HCT116 (cell line): ENCODE measurements at regions not wholly inside any gene's neighbourhood (a gene's known extent, or its start where the extent isn't known, plus 50 kb on each side); places are given as distances from the start of the nearest gene placed in this dataset.

Experiments
- ATAC-seq: fragments of 200-7000 bp; cut with Tn5 transposase; 2 replicates; pipeline ENCODE4 v1.9.1; 2020; ENCODE audit warnings: mild to moderate bottlenecking, moderate library complexity
- BruUV-seq: library from RNA; stranded (reverse); fragments of 400-500 nt; replicated peaks from 2 replicates; lab custom pipeline; 2021; lab: Mats Ljungman, UMichigan
- CTCF ChIA-PET: fragments of 300-600 bp; sonication (Branson Sonifier 250); formaldehyde crosslinking; loops from one replicate; lab custom pipeline; 2021; ENCODE audit warnings: antibody characterized with exemption; lab: Charles Lee
- POLR2A ChIA-PET: fragments of 300-600, 350-600 bp; sonication (Branson Sonifier 250); formaldehyde crosslinking; loops from one replicate; lab custom pipeline; 2021; ENCODE audit warnings: antibody characterized with exemption; lab: Charles Lee
- RAD21 ChIA-PET, 2 experiments: fragments of 300-600 bp; sonication (Branson Sonifier 250); formaldehyde crosslinking; loops; one replicate each; lab custom pipeline; 2023; ENCODE audit warnings: low total read pairs in 2 of 2; ENCODE audit not compliant: uncharacterized antibody in 2 of 2, unreplicated experiment in 2 of 2, low non-redundant PET in 1 of 2; lab: Charles Lee
- DNase-seq: peaks from one replicate; pipeline ENCODE4 v3.0.0-alpha.2; 2010; ENCODE audit warnings: low read depth, low spot score
- H2AFZ ChIP-seq: fragments of 200-600 bp; shearing (Covaris generic), sonication (generic); 2 replicates; pipeline ENCODE4 v1.6.1; 2017; ENCODE audit warnings: low read depth, mixed run types, mixed read lengths, antibody characterized with exemption, low read length; ENCODE audit not compliant: poor library complexity, severe bottlenecking
- H3K27ac ChIP-seq: 2 replicates; pipeline ENCODE4 v1.5.1; 2012; ENCODE audit warnings: low read depth, low read length
- H3K27me3 ChIP-seq: fragments of 200-600 bp; sonication (generic); 2 replicates; pipeline ENCODE4 v1.6.1; 2016; ENCODE audit warnings: mixed run types, low read length, mixed read lengths; ENCODE audit not compliant: insufficient read depth
- H3K36me3 ChIP-seq, 2 experiments: fragments of 200-500 bp in 1 of 2; fragments of 200-600 bp in 1 of 2; sonication (Bioruptor generic) in 1 of 2; sonication (generic) in 1 of 2; 2 replicates each; pipeline versions ENCODE4 v1.5.1 to v1.6.1; 2014 to 2016; ENCODE audit warnings: low read length in 2 of 2, inconsistent platforms in 1 of 2, mixed read lengths in 1 of 2, mixed run types in 1 of 2; ENCODE audit not compliant: insufficient read depth in 2 of 2, control insufficient read depth in 1 of 2
- H3K4me1 ChIP-seq, 2 experiments: fragments of 200-600 bp in 1 of 2; sonication (generic) in 1 of 2; 2 replicates each; pipeline versions ENCODE4 v1.5.1 to v1.6.1; 2012 to 2017; ENCODE audit warnings: low read length in 2 of 2, inconsistent platforms in 1 of 2, mild to moderate bottlenecking in 1 of 2, mixed read lengths in 1 of 2, mixed run types in 1 of 2, moderate library complexity in 1 of 2; ENCODE audit not compliant: insufficient read depth in 2 of 2, control insufficient read depth in 1 of 2
- H3K4me2 ChIP-seq: fragments of 200-600 bp; sonication (generic); 2 replicates; pipeline ENCODE4 v1.6.1; 2017; ENCODE audit warnings: mixed run types, low read length, mixed read lengths
- H3K4me3 ChIP-seq, 2 experiments: fragments of 200-600 bp in 1 of 2; sonication (generic) in 1 of 2; replicated peaks in 1 of 2; 2 replicates each; pipeline ENCODE4 v1.5.1; 2011 to 2016; ENCODE audit warnings: low read length in 2 of 2, control low read depth in 1 of 2, low read depth in 1 of 2, mild to moderate bottlenecking in 1 of 2, mixed read lengths in 1 of 2, mixed run types in 1 of 2
- H3K79me2 ChIP-seq: fragments of 200-600 bp; sonication (generic); 2 replicates; pipeline ENCODE4 v1.6.1; 2017; ENCODE audit warnings: mild to moderate bottlenecking, mixed run types, low read length, moderate library complexity, mixed read lengths; ENCODE audit not compliant: insufficient read depth
- H3K9ac ChIP-seq: fragments of 200-600 bp; sonication (generic); 2 replicates; pipeline ENCODE4 v1.6.1; 2016; ENCODE audit warnings: low read length, mixed read lengths
- H3K9me2 ChIP-seq: fragments of 200-600 bp; sonication (generic), shearing (Covaris generic); 2 replicates; pipeline ENCODE4 v1.6.1; 2017; ENCODE audit warnings: mixed run types, mild to moderate bottlenecking, moderate library complexity; ENCODE audit not compliant: insufficient read depth
- H3K9me3 ChIP-seq, 2 experiments: fragments of 200-500 bp in 1 of 2; fragments of 200-600 bp in 1 of 2; sonication (Bioruptor generic) in 1 of 2; sonication (generic) in 1 of 2; 2 replicates each; pipeline ENCODE4 v1.6.1; 2014 to 2017; ENCODE audit warnings: low read length in 2 of 2, mixed read lengths in 2 of 2, inconsistent platforms in 1 of 2, low read depth in 1 of 2, mild to moderate bottlenecking in 1 of 2, mixed run types in 1 of 2, moderate library complexity in 1 of 2; ENCODE audit not compliant: control insufficient read depth in 1 of 2, insufficient read depth in 1 of 2
- H4K20me1 ChIP-seq: fragments of 200-600 bp; sonication (generic), shearing (Covaris generic); 2 replicates; pipeline ENCODE4 v1.6.1; 2017; ENCODE audit warnings: mixed run types, mild to moderate bottlenecking, moderate library complexity; ENCODE audit not compliant: insufficient read depth
- CBX3 ChIP-seq: IDR thresholded peaks from 2 replicates; pipeline ENCODE4 v1.6.1; 2012; ENCODE audit warnings: low read depth
- CEBPB ChIP-seq: IDR thresholded peaks from 2 replicates; pipeline ENCODE4 v1.6.1; 2012; ENCODE audit warnings: low read depth
- EGR1 ChIP-seq: IDR thresholded peaks from 2 replicates; pipeline ENCODE4 v1.6.1; 2012; ENCODE audit warnings: low read depth
- ELF1 ChIP-seq: IDR thresholded peaks from 2 replicates; pipeline ENCODE4 v1.6.1; 2012; ENCODE audit warnings: low read depth, borderline replicate concordance
- EZH2 ChIP-seq: fragments of 200-600 bp; sonication (generic); IDR thresholded peaks from 2 replicates; pipeline ENCODE4 v1.6.1; 2017; ENCODE audit warnings: antibody characterized with exemption, mixed run types
- EZH2phosphoT487 ChIP-seq: fragments of 200-600 bp; IDR thresholded peaks from 2 replicates; pipeline ENCODE4 v1.6.1; 2018; ENCODE audit warnings: antibody characterized with exemption, borderline replicate concordance
- FOSL1 ChIP-seq: IDR thresholded peaks from 2 replicates; pipeline ENCODE4 v1.6.1; 2012; ENCODE audit warnings: low read depth
- JUND ChIP-seq: IDR thresholded peaks from 2 replicates; pipeline ENCODE4 v1.6.1; 2012
- RAD21 ChIP-seq: IDR thresholded peaks from 2 replicates; pipeline ENCODE4 v1.6.1; 2012; ENCODE audit warnings: low read depth, mild to moderate bottlenecking
- SIN3A ChIP-seq: IDR thresholded peaks from 2 replicates; pipeline ENCODE4 v1.6.1; 2012; ENCODE audit warnings: low read depth
- SRF ChIP-seq: IDR thresholded peaks from 2 replicates; pipeline ENCODE4 v1.6.1; 2012; ENCODE audit warnings: low read depth
- YY1 ChIP-seq: IDR thresholded peaks from 2 replicates; pipeline ENCODE4 v1.6.1; 2011; ENCODE audit warnings: low read length, low read depth, moderate library complexity, mild to moderate bottlenecking; ENCODE audit not compliant: insufficient replicate concordance; ENCODE audit errors: extremely low read depth
- ZBTB33 ChIP-seq: IDR thresholded peaks from 2 replicates; pipeline ENCODE4 v1.6.1; 2011; ENCODE audit warnings: mild to moderate bottlenecking, low read length, moderate library complexity; ENCODE audit not compliant: insufficient replicate concordance; ENCODE audit errors: extremely low read depth
- ZFX ChIP-seq: fragments of 450-650 bp; IDR thresholded peaks from 2 replicates; pipeline ENCODE4 v1.6.1; 2017
- ZNF274 ChIP-seq: fragments of 200-500 bp; sonication (Bioruptor generic); IDR thresholded peaks from 2 replicates; pipeline ENCODE4 v1.6.1; 2014; ENCODE audit warnings: mild to moderate bottlenecking, low read depth, low read length, inconsistent platforms
- intact Hi-C: fragments of 100-400 bp; cut with micrococcal nuclease; formaldehyde crosslinking; loops from 2 replicates; pipeline ENCODE4 v1.10.0; 2022
- TF ChIP-seq, protein P1 (sequence below): IDR thresholded peaks from 2 replicates; pipeline ENCODE4 v1.6.1; 2012
- TF ChIP-seq, protein P2 (sequence below), 3 experiments: fragments of 200-600 bp in 1 of 3; sonication (generic) in 1 of 3; IDR thresholded peaks in 2 of 3; conservative IDR thresholded peaks in 1 of 3; 2 replicates each; pipeline ENCODE4 v1.5.1; 2012 to 2017; ENCODE audit warnings: low read depth in 2 of 3, low read length in 2 of 3, antibody characterized with exemption in 1 of 3, borderline replicate concordance in 1 of 3, control low read depth in 1 of 3, mild to moderate bottlenecking in 1 of 3, mixed read lengths in 1 of 3, mixed run types in 1 of 3, moderate library complexity in 1 of 3; ENCODE audit not compliant: insufficient read depth in 1 of 3
- TF ChIP-seq, protein P3 (sequence below): IDR thresholded peaks from 2 replicates; pipeline ENCODE4 v1.6.1; 2012
- TF ChIP-seq, protein P4 (sequence below): IDR thresholded peaks from 2 replicates; pipeline ENCODE4 v1.6.1; 2012; ENCODE audit warnings: low read depth

DNA sequence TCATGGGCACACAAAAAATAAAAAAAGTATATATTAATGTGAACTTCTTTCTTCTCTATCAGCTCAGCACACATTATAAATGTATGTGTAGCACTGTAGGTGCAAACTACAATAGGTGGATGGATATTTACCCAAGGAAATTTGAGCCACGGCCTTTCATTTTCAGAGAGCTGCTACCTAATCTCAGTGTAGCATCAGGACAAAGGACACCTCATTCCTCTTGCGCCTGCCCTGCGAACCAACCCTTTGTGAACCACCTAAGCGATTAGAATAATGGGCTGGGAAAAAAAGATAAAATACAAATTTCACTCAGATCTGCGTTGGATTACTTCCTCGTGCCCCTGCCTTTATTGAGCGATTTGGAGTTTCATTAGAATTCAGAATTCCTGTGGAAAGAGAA, 263.2 kb downstream of the NR2F2 start:
- no peaks in the 10 kb centered on the region for H3K9me2 ChIP-seq
- ChIA-PET POLR2A (interaction anchor here (0.6 kb wide), 1 partner anchor 8 kb away, joined by 3 read pairs; no protein-coding TSS in a partner anchor), RAD21 (no interaction called here)
- DNase-seq, result no peak
- no peak overlapping the region for H3K27ac ChIP-seq
- intact Hi-C loops, result loop anchor here (10.0 kb wide), 1 partner anchor 641 kb away; no protein-coding TSS in a partner anchor
- TF ChIP-seq YY1 (no peak), FOSL1 (no peak), SIN3A (no peak), ZBTB33 (no peak), SRF (no peak), CEBPB (no peak), EZH2 (no peak), EGR1 (no peak), ZFX (no peak), ELF1 (no peak), EZH2phosphoT487 (no peak), CBX3 (no peak), ZNF274 (no peak), JUND (no peak), RAD21 (no peak)
- TF ChIP-seq, protein P1, sequence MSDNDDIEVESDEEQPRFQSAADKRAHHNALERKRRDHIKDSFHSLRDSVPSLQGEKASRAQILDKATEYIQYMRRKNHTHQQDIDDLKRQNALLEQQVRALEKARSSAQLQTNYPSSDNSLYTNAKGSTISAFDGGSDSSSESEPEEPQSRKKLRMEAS, result no peak
- TF ChIP-seq, protein P2, sequence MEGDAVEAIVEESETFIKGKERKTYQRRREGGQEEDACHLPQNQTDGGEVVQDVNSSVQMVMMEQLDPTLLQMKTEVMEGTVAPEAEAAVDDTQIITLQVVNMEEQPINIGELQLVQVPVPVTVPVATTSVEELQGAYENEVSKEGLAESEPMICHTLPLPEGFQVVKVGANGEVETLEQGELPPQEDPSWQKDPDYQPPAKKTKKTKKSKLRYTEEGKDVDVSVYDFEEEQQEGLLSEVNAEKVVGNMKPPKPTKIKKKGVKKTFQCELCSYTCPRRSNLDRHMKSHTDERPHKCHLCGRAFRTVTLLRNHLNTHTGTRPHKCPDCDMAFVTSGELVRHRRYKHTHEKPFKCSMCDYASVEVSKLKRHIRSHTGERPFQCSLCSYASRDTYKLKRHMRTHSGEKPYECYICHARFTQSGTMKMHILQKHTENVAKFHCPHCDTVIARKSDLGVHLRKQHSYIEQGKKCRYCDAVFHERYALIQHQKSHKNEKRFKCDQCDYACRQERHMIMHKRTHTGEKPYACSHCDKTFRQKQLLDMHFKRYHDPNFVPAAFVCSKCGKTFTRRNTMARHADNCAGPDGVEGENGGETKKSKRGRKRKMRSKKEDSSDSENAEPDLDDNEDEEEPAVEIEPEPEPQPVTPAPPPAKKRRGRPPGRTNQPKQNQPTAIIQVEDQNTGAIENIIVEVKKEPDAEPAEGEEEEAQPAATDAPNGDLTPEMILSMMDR (IDR thresholded peaks at IDR 0.05 in 2 of 3, conservative IDR thresholded peaks at IDR 0.05 in 1 of 3; ENCODE audit: borderline replicate concordance in 1 of 3, insufficient read depth in 1 of 3, low read depth in 2 of 3, low read length in 2 of 3), result no peak
- TF ChIP-seq, protein P3, sequence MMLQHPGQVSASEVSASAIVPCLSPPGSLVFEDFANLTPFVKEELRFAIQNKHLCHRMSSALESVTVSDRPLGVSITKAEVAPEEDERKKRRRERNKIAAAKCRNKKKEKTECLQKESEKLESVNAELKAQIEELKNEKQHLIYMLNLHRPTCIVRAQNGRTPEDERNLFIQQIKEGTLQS, result no peak
- TF ChIP-seq, protein P4, sequence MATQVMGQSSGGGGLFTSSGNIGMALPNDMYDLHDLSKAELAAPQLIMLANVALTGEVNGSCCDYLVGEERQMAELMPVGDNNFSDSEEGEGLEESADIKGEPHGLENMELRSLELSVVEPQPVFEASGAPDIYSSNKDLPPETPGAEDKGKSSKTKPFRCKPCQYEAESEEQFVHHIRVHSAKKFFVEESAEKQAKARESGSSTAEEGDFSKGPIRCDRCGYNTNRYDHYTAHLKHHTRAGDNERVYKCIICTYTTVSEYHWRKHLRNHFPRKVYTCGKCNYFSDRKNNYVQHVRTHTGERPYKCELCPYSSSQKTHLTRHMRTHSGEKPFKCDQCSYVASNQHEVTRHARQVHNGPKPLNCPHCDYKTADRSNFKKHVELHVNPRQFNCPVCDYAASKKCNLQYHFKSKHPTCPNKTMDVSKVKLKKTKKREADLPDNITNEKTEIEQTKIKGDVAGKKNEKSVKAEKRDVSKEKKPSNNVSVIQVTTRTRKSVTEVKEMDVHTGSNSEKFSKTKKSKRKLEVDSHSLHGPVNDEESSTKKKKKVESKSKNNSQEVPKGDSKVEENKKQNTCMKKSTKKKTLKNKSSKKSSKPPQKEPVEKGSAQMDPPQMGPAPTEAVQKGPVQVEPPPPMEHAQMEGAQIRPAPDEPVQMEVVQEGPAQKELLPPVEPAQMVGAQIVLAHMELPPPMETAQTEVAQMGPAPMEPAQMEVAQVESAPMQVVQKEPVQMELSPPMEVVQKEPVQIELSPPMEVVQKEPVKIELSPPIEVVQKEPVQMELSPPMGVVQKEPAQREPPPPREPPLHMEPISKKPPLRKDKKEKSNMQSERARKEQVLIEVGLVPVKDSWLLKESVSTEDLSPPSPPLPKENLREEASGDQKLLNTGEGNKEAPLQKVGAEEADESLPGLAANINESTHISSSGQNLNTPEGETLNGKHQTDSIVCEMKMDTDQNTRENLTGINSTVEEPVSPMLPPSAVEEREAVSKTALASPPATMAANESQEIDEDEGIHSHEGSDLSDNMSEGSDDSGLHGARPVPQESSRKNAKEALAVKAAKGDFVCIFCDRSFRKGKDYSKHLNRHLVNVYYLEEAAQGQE, result no peak
- TF ChIP-seq, all 23 proteins: peak for 0
- peaks cover 53% of the 10 kb centered on the region for H3K27me3 ChIP-seq
- no peak overlapping the region for H3K9ac ChIP-seq
- H3K9me3 ChIP-seq, result no peaks in the 10 kb centered on the region
- H3K4me2 ChIP-seq, result no peak overlapping the region
- ATAC-seq, result no peak
- no peaks in the 10 kb centered on the region for H3K36me3 ChIP-seq
- H3K4me1 ChIP-seq, result no peaks in the 10 kb centered on the region
- H3K79me2 ChIP-seq, result no peaks in the 10 kb centered on the region
- no peak overlapping the region for H3K4me3 ChIP-seq
- BruUV-seq, result no TSS peak
- H2AFZ ChIP-seq, result no peak overlapping the region
- no peaks in the 10 kb centered on the region for H4K20me1 ChIP-seq
- CTCF ChIA-PET, result no interaction called here
